HG03097 (cell line): ENCODE measurements at regions not wholly inside any gene's neighbourhood (a gene's known extent, or its start where the extent isn't known, plus 50 kb on each side); places are given as distances from the start of the nearest gene placed in this dataset.
"Not testable (repeated sequence)": the region's sequence is repeated elsewhere in the genome, so short reads cannot be mapped to it uniquely, and the experiment has no call there.

Source experiments
- ATAC-seq: cut with Tn5 transposase; IDR thresholded peaks from one replicate; pipeline ENCODE4 v1.9.1; 2021; ENCODE audit not compliant: unreplicated experiment, low FRiP score

- ATAC-seq, result no peak
Observed at GRCh38 chr4:114226968-114227760, 247.7 kb upstream of the ARSJ start.

GRCh38 chr4:114229706-114230105, 250.3 kb upstream of the ARSJ start:
- no peak for ATAC-seq

GRCh38 chr4:114236171-114236769, 256.8 kb upstream of the ARSJ start:
- ATAC-seq, result no peak

- ATAC-seq, result no peak
Observed at GRCh38 chr4:114237997-114238396, 258.6 kb upstream of the ARSJ start.

- no peak for ATAC-seq
Observed at GRCh38 chr4:114249561-114249960, 270.1 kb upstream of the ARSJ start.

GRCh38 chr4:114249976-114250375, 270.5 kb upstream of the ARSJ start:
- no peak for ATAC-seq

GRCh38 chr4:114250439-114250891, 271.0 kb upstream of the ARSJ start:
- no peak for ATAC-seq

GRCh38 chr4:114251020-114251419, 271.6 kb upstream of the ARSJ start:
- ATAC-seq, result no peak

GRCh38 chr4:114252499-114252898, 273.1 kb upstream of the ARSJ start:
- no peak for ATAC-seq

- ATAC-seq, result no peak
Observed at GRCh38 chr4:114257501-114257900, 278.1 kb upstream of the ARSJ start.

- not testable (repeated sequence) for ATAC-seq
Observed at GRCh38 chr4:114262421-114262820, 283.0 kb upstream of the ARSJ start.

- no peak for ATAC-seq
Observed at GRCh38 chr4:114263233-114263632, 283.8 kb upstream of the ARSJ start.

GRCh38 chr4:114264452-114264851, 285.0 kb upstream of the ARSJ start:
- ATAC-seq, result no peak

- no peak for ATAC-seq
Observed at GRCh38 chr4:114264877-114265291, 285.4 kb upstream of the ARSJ start.

GRCh38 chr4:114265342-114265741, 285.9 kb upstream of the ARSJ start:
- no peak for ATAC-seq

- no peak for ATAC-seq
Observed at GRCh38 chr4:114267976-114268375, 288.5 kb upstream of the ARSJ start.

GRCh38 chr4:114271031-114271430, 291.6 kb upstream of the ARSJ start:
- no peak for ATAC-seq

GRCh38 chr4:114272226-114272625, 292.8 kb upstream of the ARSJ start:
- ATAC-seq, result no peak

- no peak for ATAC-seq
Observed at GRCh38 chr4:114273238-114273637, 293.8 kb upstream of the ARSJ start.

GRCh38 chr4:114277690-114278089, 298.2 kb upstream of the ARSJ start:
- no peak for ATAC-seq

GRCh38 chr4:114279066-114279465, 299.6 kb upstream of the ARSJ start:
- ATAC-seq, result no peak

GRCh38 chr4:114279711-114280110, 300.3 kb upstream of the ARSJ start:
- ATAC-seq, result no peak
